LNCaP clone FGC (cell line): ENCODE measurements at regions not wholly inside any gene's neighbourhood (a gene's known extent, or its start where the extent isn't known, plus 50 kb on each side); places are given as distances from the start of the nearest gene placed in this dataset.
"Not testable (repeated sequence)": the region's sequence is repeated elsewhere in the genome, so short reads cannot be mapped to it uniquely, and the experiment has no call there.

ENCODE experiments used
- DNase-seq: peaks from one replicate; pipeline ENCODE4 v3.0.0-alpha.2; 2011; ENCODE audit warnings: low read depth
- H3K4me3 ChIP-seq: 2 replicates; pipeline ENCODE4 v1.5.1; 2011; ENCODE audit warnings: mild to moderate bottlenecking, low read depth, low read length, control low read depth
- CTCF ChIP-seq: IDR thresholded peaks from 2 replicates; pipeline ENCODE4 v1.5.1; 2012; ENCODE audit warnings: mild to moderate bottlenecking; ENCODE audit not compliant: control insufficient read depth, insufficient read depth; ENCODE audit errors: extremely low read depth

- no peak overlapping the region for H3K4me3 ChIP-seq
- DNase-seq = no peak
- no peak for TF ChIP-seq CTCF
Measured at GRCh38 chr1:234823191-234824176, 213.5 kb upstream of the IRF2BP2 start.

GRCh38 chr1:234821840-234822239, 211.9 kb upstream of the IRF2BP2 start:
- TF ChIP-seq CTCF = no peak
- H3K4me3 ChIP-seq = no peak overlapping the region
- no peak for DNase-seq

GRCh38 chr1:234820597-234820996, 210.6 kb upstream of the IRF2BP2 start:
- TF ChIP-seq CTCF = no peak
- H3K4me3 ChIP-seq = no peak overlapping the region
- DNase-seq = no peak

GRCh38 chr1:234819845-234820244, 209.9 kb upstream of the IRF2BP2 start:
- not testable (repeated sequence) for H3K4me3 ChIP-seq, DNase-seq

- DNase-seq, H3K4me3 ChIP-seq: not testable (repeated sequence)
Measured at GRCh38 chr1:234818040-234818387, 208.0 kb upstream of the IRF2BP2 start.

- DNase-seq, H3K4me3 ChIP-seq: not testable (repeated sequence)
Measured at GRCh38 chr1:234817313-234818039, 207.5 kb upstream of the IRF2BP2 start.

- H3K4me3 ChIP-seq = not testable (repeated sequence)
Measured at GRCh38 chr1:234816864-234817263, 206.9 kb upstream of the IRF2BP2 start.

GRCh38 chr1:234816186-234816851, 206.3 kb upstream of the IRF2BP2 start:
- H3K4me3 ChIP-seq, DNase-seq: not testable (repeated sequence)

More at GRCh38 chr1:234816864-234817263, 206.9 kb upstream of the IRF2BP2 start:
- not testable (repeated sequence) for DNase-seq

GRCh38 chr1:234815295-234815815, 205.4 kb upstream of the IRF2BP2 start:
- not testable (repeated sequence) for DNase-seq, H3K4me3 ChIP-seq

GRCh38 chr1:234814235-234814634, 204.3 kb upstream of the IRF2BP2 start:
- not testable (repeated sequence) for DNase-seq, H3K4me3 ChIP-seq

GRCh38 chr1:234811824-234812223, 201.8 kb upstream of the IRF2BP2 start:
- DNase-seq, H3K4me3 ChIP-seq: not testable (repeated sequence)

GRCh38 chr1:234810726-234811125, 200.7 kb upstream of the IRF2BP2 start:
- not testable (repeated sequence) for DNase-seq, H3K4me3 ChIP-seq

GRCh38 chr1:234809854-234810245, 199.9 kb upstream of the IRF2BP2 start:
- not testable (repeated sequence) for DNase-seq, H3K4me3 ChIP-seq

GRCh38 chr1:234808943-234809853, 199.2 kb upstream of the IRF2BP2 start:
- H3K4me3 ChIP-seq, DNase-seq: not testable (repeated sequence)
